ENCODE measurements at regions not wholly inside any gene's neighbourhood (a gene's known extent, or its start where the extent isn't known, plus 50 kb on each side); places are given as distances from the start of the nearest gene placed in this dataset.
A peak's percentile ranks its signal among the peaks of the same experiment; 100 is the strongest.
"Not testable (repeated sequence)": the region's sequence is repeated elsewhere in the genome, so short reads cannot be mapped to it uniquely, and the experiment has no call there.

- TF ChIP-seq, protein P1, sequence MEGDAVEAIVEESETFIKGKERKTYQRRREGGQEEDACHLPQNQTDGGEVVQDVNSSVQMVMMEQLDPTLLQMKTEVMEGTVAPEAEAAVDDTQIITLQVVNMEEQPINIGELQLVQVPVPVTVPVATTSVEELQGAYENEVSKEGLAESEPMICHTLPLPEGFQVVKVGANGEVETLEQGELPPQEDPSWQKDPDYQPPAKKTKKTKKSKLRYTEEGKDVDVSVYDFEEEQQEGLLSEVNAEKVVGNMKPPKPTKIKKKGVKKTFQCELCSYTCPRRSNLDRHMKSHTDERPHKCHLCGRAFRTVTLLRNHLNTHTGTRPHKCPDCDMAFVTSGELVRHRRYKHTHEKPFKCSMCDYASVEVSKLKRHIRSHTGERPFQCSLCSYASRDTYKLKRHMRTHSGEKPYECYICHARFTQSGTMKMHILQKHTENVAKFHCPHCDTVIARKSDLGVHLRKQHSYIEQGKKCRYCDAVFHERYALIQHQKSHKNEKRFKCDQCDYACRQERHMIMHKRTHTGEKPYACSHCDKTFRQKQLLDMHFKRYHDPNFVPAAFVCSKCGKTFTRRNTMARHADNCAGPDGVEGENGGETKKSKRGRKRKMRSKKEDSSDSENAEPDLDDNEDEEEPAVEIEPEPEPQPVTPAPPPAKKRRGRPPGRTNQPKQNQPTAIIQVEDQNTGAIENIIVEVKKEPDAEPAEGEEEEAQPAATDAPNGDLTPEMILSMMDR (IDR thresholded peaks at IDR 0.05) = no peak
- no peaks in the 10 kb centered on the region for H3K36me3 Mint-ChIP-seq (ENCODE audit: unreplicated experiment)
- no peak for DNase-seq (ENCODE audit: extremely low spot score, unreplicated experiment)
- no peaks in the 10 kb centered on the region for H3K4me1 Mint-ChIP-seq (ENCODE audit: unreplicated experiment)
- H3K27me3 Mint-ChIP-seq (ENCODE audit: unreplicated experiment) = no peaks in the 10 kb centered on the region
- H3K27ac Mint-ChIP-seq (ENCODE audit: unreplicated experiment) = no peak overlapping the region
- H3K9me3 Mint-ChIP-seq (ENCODE audit: unreplicated experiment) = peaks cover 22% of the 10 kb centered on the region
- H3K4me3 Mint-ChIP-seq (ENCODE audit: unreplicated experiment) = no peak overlapping the region
Measured at GRCh38 chr6:170146640-170147039, 144.2 kb downstream of the DLL1 start.

DNA sequence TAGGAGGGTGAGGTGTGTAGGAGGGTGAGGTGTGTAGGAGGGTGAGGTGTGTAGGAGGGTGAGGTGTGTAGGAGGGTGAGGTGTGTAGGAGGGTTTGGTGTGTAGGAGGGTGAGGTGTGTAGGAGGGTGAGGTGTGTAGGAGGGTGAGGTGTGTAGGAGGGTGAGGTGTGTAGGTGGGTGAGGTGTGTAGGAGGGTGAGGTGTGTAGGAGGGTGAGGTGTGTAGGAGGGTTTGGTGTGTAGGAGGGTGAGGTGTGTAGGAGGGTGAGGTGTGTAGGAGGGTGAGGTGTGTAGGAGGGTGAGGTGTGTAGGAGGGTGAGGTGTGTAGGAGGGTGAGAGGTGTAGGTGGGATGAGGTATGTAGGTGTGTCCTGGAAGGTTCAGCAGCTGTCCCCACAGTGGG, 144.7 kb downstream of the DLL1 start:
- not testable (repeated sequence) for H3K27me3 Mint-ChIP-seq (ENCODE audit: unreplicated experiment); H3K36me3 Mint-ChIP-seq (ENCODE audit: unreplicated experiment); DNase-seq (ENCODE audit: extremely low spot score, unreplicated experiment); H3K4me3 Mint-ChIP-seq (ENCODE audit: unreplicated experiment); H3K4me1 Mint-ChIP-seq (ENCODE audit: unreplicated experiment); H3K27ac Mint-ChIP-seq (ENCODE audit: unreplicated experiment)
- H3K9me3 Mint-ChIP-seq (ENCODE audit: unreplicated experiment) = peaks cover 27% of the 10 kb centered on the region

DNA sequence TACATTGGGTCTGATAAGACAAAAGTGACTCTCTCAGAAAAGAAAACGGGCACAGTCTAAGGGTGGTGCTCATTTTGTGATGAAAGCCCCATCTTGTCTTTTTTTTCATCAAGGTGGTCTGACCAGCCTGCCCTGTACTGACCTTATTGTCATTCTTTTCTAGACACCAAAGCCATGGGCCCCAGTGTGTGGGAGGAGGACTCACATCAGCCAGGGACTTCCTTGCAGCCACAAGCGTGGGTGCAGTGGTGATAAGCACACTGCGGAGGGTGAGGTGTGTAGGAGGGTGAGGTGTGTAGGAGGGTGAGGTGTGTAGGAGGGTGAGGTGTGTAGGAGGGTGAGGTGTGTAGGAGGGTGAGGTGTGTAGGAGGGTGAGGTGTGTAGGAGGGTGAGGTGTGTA, 145.2 kb downstream of the DLL1 start:
- not testable (repeated sequence) for H3K27me3 Mint-ChIP-seq (ENCODE audit: unreplicated experiment); H3K4me3 Mint-ChIP-seq (ENCODE audit: unreplicated experiment); DNase-seq (ENCODE audit: extremely low spot score, unreplicated experiment); H3K36me3 Mint-ChIP-seq (ENCODE audit: unreplicated experiment); H3K27ac Mint-ChIP-seq (ENCODE audit: unreplicated experiment); H3K4me1 Mint-ChIP-seq (ENCODE audit: unreplicated experiment)
- peaks cover 29% of the 10 kb centered on the region for H3K9me3 Mint-ChIP-seq (ENCODE audit: unreplicated experiment)

GRCh38 chr6:170145272-170145592, 145.6 kb downstream of the DLL1 start:
- no peak overlapping the region for H3K27ac Mint-ChIP-seq (ENCODE audit: unreplicated experiment)
- H3K4me1 Mint-ChIP-seq (ENCODE audit: unreplicated experiment) = no peaks in the 10 kb centered on the region
- H3K36me3 Mint-ChIP-seq (ENCODE audit: unreplicated experiment) = no peaks in the 10 kb centered on the region
- peaks cover 29% of the 10 kb centered on the region for H3K9me3 Mint-ChIP-seq (ENCODE audit: unreplicated experiment)
- TF ChIP-seq, protein P1 (IDR thresholded peaks at IDR 0.05) = no peak
- H3K27me3 Mint-ChIP-seq (ENCODE audit: unreplicated experiment) = no peaks in the 10 kb centered on the region
- no peak overlapping the region for H3K4me3 Mint-ChIP-seq (ENCODE audit: unreplicated experiment)
- no peak for DNase-seq (ENCODE audit: extremely low spot score, unreplicated experiment)

DNA sequence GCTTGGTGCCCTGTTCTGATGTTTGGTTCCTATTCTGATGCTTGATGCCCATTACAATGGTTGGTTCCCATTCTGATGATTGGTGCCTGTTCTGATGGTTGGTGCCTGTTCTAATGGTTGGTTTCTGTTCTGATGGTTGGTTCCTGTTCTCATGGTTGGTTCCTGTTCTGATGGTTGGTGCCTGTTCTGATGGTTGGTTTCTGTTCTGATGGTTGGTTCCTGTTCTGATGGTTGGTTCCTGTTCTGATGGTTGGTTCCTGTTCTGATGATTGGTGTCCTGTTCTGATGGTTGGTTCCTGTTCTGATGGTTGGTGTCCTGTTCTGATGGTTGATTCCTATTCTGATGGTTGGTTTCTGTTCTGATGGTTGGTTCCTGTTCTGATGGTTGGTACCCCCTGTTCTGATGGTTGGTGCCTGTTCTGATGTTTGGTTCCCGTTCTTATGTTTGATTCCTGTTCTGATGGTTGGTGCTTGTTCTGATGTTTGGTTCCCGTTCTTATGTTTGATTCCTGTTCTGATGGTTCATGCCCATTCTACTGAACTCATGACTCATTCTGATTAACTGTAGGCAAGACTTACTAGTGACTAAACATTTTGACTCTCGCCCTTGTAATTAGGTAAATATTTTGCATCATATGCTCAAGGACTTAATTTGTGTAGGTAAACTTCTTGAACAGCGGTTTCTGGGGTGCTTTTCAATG, 146.2 kb downstream of the DLL1 start:
- Mint-ChIP-seq H3K4me1 (ENCODE audit: unreplicated experiment) (no peaks in the 10 kb centered on the region), H3K27me3 (ENCODE audit: unreplicated experiment) (no peaks in the 10 kb centered on the region), H3K27ac (ENCODE audit: unreplicated experiment) (no peak overlapping the region), H3K9me3 (ENCODE audit: unreplicated experiment) (peaks cover 29% of the 10 kb centered on the region), H3K4me3 (ENCODE audit: unreplicated experiment) (no peak overlapping the region), H3K36me3 (ENCODE audit: unreplicated experiment) (no peaks in the 10 kb centered on the region)
- DNase-seq (ENCODE audit: extremely low spot score, unreplicated experiment) = peak; percentile 25
- TF ChIP-seq, protein P1 (IDR thresholded peaks at IDR 0.05) = no peak

- Mint-ChIP-seq H3K4me3 (ENCODE audit: unreplicated experiment) (no peak overlapping the region), H3K27ac (ENCODE audit: unreplicated experiment) (no peak overlapping the region), H3K27me3 (ENCODE audit: unreplicated experiment) (no peaks in the 10 kb centered on the region), H3K4me1 (ENCODE audit: unreplicated experiment) (no peaks in the 10 kb centered on the region), H3K9me3 (ENCODE audit: unreplicated experiment) (peaks cover 29% of the 10 kb centered on the region), H3K36me3 (ENCODE audit: unreplicated experiment) (no peaks in the 10 kb centered on the region)
- peak; percentile 69 for DNase-seq (ENCODE audit: extremely low spot score, unreplicated experiment)
- TF ChIP-seq, protein P1 (IDR thresholded peaks at IDR 0.05) = no peak
Measured at GRCh38 chr6:170143401-170144150, 147.3 kb downstream of the DLL1 start.

All from osteocyte (in vitro differentiated cells).